NCI-H2029 treated with DMSO at 0.1 percent for 48 hours (cell line): ENCODE measurements at regions not wholly inside any gene's neighbourhood (a gene's known extent, or its start where the extent isn't known, plus 50 kb on each side); places are given as distances from the start of the nearest gene placed in this dataset.
"Not testable (repeated sequence)": the region's sequence is repeated elsewhere in the genome, so short reads cannot be mapped to it uniquely, and the experiment has no call there.

Experiments used
- DNase-seq: peaks from one replicate; lab custom pipeline; 2025; lab: John Stamatoyannopoulos, UW

DNA sequence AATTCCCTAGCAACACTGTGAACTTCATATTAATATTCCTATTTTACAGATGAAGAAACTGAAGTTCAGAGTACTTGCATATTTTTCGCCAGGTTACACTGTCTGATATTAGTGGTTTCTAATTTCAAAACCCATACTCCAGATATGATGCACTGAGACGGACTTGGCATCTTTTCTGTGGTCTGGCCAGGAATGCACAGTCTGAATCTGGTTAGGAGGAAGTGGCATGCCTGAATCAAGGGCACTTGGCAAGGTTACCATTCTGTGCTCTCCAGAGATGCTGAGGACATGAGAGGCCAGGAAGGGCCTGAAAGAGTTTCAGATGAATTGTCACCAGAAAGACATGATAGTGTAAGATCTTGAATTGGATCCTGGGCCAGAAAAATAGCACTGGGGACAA, 150.1 kb downstream of the HAO1 start:
- DNase-seq: peak; percentile 59

DNA sequence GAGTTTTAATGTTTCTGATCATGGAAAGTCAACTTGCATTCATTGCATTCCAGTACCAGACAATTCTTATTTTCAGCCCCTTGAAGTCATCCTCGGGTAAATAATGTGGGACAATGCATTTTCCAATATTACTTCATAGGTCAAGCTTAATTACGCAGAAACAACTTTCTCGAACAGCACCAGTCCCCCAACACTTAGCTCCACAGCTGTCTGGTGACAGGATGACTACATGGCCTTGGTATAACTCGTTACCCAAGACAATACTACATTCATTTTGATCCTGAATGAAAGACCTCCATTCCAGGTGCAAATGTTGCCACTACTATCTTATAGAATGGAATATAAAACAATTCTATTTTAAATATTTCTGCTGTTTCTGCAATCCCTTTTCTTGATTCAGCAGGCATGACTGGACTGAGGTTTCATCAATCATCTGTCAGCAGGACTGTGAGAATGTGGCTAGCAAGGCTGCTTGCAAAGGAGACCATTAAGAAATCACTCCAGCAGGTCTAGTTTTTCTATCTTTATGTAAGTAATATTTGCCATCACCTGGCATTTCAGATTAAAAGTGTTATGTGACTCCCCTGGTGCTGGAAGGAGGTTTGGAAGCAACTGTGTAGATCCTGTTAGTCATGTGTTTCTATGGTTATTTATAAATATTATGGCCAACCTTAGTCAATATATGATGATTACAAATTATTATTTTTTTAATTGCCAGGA, 147.9 kb downstream of the HAO1 start:
- no peak for DNase-seq

DNA sequence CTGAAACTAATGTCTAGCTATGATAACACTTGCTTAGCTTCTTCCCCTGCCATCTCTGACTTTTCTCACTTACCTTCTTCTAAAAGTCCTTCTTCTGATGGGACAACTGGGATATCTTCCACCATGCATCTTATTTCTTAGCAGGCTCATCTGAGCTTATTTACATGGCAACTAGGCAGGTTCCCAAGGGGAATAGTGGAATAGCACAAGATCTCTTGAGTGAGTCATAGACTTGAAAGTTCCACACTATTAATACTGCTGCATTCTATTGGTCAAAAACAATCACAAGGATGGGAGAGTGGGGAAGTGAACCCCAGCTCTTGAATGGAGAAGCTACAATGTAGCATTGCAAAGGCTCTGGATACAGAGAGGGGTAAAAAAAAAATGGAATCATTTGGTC, 142.1 kb downstream of the HAO1 start:
- no peak for DNase-seq

DNA sequence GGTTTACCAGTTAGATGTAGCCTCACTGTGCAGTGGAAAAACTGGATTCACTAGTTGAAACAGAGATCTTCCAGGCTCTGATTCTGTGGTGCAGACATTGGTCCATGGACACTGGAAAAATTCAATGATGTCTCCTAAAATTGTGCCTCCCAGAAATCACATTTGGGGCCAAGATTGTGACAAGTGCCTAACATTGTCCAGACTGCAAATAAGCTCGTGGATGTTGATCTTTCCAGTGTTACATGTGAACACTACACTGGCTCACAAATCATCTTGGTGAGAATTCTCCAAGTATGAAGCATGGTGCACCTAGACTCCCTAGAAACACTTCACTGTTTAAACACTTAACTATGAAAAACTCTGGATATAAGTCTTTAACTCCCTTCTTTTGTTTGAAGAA, 140.4 kb downstream of the HAO1 start:
- no peak for DNase-seq

DNA sequence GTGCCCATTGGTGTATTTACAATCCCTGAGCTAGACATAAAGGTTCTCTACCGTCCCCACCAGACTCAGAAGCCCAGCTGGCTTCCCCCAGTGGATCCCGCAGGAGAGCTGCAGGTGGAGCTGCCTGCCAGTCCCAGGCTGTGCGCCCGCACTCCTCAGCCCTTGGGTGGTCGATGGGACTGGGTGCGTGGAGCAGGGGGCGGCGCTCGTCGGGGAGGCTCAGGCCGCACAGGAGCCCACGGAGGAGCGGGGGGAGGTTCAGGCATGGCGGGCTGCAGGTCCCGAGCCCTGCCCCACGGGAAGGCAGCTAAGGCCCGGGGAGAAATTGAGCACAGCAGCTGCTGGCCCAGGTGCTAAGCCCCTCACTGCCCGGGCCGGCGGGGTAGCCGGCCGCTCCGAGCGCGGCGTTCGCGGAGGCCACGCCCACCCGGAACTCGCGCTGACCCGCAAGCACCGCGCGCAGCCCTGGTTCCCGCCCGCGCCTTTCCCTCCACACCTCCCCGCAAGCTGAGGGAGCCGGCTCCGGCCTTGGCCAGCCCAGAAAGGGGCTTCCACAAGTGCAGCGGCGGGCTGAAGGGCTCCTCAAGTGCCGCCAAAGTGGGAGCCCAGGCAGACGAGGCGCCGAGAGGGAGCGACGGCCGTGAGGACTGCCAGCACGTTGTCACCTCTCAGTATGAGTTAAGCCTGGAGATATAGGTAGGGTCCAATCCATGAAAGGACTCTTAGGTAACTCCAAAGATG, 136.7 kb downstream of the HAO1 start:
- DNase-seq: not testable (repeated sequence)

DNA sequence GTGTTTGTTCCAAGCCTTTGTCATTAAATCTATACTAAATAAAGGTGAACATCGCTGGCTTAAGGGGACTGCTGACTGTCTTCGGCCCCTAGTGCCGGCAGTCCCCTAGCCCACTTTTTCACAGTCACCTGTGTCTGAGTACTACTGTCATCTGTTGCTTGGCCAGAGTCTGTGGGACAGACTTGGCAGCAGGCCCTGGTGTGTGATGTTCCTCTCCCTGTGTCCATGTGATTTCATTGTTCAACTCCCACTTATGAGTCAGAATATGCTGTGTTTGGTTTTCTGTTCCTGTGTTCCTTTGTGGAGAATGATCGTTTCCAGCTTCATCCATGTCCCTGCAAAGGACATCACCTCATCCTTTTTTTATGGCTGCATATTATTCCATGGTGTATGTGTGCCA, 133.4 kb downstream of the HAO1 start:
- DNase-seq: no peak

DNA sequence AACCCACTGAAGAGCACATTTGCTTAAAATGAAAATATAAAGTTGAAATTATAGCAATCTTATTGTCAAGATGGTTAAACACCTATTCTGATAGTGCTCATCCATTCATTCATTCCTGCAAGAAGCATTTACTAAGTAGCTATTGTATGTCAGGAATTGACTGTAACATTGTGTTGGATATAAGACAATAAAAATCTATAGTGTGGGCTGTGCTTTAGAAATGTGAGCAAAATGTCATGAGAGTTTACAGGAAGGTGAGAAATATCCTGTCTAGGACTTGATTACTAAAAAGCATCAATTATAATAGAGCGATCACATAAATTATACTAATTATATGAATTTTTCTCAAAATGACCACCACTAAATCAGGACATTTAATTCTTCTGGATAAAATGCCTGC, 123.0 kb downstream of the HAO1 start:
- no peak for DNase-seq

DNA sequence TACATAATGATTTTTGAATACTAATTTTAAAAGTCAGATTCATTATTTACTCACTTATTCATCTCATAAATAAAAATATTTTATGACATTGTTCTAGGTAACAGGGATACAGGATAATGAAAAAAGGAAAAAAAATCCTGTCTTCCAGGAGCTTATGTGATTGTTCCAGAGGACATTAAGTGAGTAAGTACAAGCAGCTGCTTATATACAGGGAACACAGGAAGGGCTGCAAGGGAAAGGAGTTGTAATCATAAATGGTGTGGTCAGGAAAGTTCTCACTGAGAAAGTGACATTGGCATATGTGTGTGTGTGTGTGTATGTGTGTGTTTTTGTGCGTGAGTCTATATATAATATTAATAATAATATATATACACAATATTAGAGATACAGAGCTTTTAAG, 121.8 kb downstream of the HAO1 start:
- no peak for DNase-seq

DNA sequence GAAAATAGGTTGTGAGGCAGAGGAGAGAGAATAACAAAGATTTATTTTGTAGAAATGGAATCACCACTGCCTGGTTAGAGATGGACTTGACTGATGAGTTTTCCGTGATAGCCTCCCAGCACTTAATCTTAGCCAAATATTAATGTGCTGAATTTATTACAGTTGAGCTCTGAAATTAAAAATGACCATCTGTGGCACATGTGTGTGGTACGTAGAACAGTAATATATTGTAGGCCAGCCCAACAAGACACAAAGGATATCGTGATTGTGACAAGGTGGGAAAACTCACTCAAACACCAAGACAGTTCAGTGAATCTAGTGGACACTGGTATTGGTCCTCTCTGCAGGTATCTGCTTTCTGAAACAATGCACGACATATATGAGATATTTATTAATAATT, 119.4 kb downstream of the HAO1 start:
- DNase-seq: no peak

DNA sequence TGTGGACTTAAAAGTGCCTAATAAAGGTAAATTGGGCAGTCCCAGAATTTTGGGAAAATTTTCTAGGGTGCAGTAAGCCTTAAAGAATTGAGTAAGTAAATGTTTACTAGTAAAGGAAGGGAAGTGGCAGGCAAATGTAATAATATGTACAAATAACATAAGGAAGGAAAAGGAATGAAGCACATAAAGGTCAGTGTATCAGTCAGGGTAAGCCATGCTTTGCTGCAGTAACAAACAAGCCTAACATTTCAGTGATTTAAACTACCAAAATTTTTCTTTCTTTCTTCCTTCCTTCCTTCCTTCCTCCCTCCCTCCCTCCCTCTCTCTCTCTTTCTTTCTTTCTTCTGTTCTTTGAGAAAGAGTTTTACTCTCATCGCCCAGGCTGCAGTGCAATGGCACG, 117.5 kb downstream of the HAO1 start:
- DNase-seq: no peak

DNA sequence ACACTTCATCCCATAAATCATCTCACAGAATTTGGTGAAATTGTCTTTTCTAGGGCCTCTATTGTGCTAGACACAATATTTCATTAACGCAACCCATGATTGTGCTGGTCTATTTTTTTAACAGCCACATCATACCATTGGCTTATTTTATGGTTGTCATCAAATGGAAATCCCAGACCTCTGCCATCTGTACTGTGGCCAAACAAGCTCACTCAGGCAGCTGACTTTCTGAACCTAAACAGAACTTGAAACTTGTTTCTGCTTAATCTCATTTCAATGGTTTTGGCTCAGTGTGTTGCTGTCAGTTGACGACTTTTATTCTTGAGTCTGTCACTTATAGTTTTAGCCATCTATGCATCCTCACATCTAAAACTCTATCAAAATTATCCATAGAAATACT, 111.8 kb downstream of the HAO1 start:
- DNase-seq: no peak

DNA sequence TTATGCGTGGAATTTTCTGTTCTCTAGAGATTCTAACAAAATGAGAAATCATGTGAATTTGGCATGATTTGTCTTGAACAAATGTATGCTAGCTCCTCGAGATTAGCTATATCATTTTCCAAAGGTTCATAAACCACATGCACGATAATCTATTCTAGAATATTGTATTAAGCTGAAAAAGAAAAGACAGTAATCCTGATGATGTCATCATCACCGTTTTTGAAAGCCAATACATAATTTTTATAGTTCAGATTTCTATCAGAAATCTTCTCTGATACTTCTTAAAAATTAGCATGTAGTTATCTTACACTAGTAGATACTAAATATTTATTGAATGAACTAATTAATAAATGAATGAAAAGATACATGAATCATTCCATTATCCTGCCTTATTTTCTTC, 111.2 kb downstream of the HAO1 start:
- no peak for DNase-seq

DNA sequence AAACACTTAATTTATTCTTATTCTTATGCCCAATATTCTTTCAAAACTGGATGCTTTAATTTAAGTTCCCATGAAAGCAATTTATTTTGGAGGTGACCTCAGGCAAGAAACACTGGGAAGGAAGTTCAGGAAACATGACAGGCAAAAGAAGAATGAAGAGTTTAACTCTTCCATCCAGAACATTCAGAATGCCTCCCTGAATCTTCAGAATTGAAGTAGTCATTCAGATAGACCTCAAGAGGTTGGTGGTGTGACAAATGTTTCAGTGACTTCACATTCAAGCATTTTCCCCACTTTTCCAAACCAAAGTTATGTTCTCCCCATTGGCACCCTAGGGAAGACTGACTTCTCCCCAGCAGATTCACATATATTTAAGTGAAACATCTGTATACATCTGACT, 110.5 kb downstream of the HAO1 start:
- no peak for DNase-seq
